ENCODE measurements at regions not wholly inside any gene's neighbourhood (a gene's known extent, or its start where the extent isn't known, plus 50 kb on each side); places are given as distances from the start of the nearest gene placed in this dataset.

- TF ChIP-seq ZNF384 (IDR thresholded peaks at IDR 0.05; ENCODE audit: borderline replicate concordance, low read depth, low read length) (no peak), PAX8 (IDR thresholded peaks at IDR 0.05) (no peak), IRF5 (IDR thresholded peaks at IDR 0.05; ENCODE audit: borderline replicate concordance) (no peak), TAF1 (IDR thresholded peaks at IDR 0.05; ENCODE audit: borderline replicate concordance, low read depth, low read length) (no peak), BMI1 (IDR thresholded peaks at IDR 0.05; ENCODE audit: borderline replicate concordance) (no peak), NFYA (IDR thresholded peaks at IDR 0.05; ENCODE audit: borderline replicate concordance, low read depth, low read length) (no peak), POLR2AphosphoS5 (IDR thresholded peaks at IDR 0.05; ENCODE audit: low read length) (no peak), TCF12 (IDR thresholded peaks at IDR 0.05; ENCODE audit: low read depth, low read length) (no peak)
- TF ChIP-seq, protein P1, sequence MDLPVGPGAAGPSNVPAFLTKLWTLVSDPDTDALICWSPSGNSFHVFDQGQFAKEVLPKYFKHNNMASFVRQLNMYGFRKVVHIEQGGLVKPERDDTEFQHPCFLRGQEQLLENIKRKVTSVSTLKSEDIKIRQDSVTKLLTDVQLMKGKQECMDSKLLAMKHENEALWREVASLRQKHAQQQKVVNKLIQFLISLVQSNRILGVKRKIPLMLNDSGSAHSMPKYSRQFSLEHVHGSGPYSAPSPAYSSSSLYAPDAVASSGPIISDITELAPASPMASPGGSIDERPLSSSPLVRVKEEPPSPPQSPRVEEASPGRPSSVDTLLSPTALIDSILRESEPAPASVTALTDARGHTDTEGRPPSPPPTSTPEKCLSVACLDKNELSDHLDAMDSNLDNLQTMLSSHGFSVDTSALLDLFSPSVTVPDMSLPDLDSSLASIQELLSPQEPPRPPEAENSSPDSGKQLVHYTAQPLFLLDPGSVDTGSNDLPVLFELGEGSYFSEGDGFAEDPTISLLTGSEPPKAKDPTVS (IDR thresholded peaks at IDR 0.05; ENCODE audit: low read depth, low read length): no peak
These were observed 66.5 kb downstream of the GPR6 start (continued) for GRCh38 chr6:110044622-110045021.

DNA sequence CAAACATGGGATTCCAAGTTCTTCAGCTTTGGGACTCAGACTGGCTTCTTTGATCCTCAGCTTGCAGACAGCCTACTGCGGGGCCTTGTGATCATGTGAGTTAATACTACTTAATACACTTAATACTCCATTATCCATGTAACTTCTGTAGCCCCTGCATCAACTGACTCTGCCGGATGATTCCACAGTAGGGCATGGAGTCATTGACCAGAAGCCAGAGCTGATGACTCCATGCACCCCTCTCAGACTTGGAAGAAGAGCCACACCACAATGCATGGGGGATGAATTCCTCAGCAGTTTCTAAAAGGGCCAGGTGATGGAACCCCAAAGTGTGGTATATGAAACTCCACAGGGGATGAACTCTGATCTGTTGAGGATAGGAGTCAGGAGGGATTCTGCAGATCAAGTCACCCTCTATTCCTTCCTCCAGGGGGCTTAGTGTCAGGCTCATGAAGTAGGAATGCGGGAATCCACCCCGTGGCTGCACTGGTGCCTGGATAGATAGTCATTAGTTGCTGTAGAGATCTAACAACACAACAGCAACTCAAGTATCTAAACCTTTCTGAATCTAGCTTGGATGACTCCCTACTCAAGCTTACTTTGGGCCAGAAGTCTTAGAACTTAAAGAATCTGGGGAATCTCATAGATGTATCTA is 70.2 kb downstream of the GPR6 start:
- Histone ChIP-seq H3K27ac (ENCODE audit: control insufficient read depth, insufficient read depth) (no peak overlapping the region), H2AFZ (ENCODE audit: control insufficient read depth, low read depth, low read length) (no peak overlapping the region), H3K27me3 (replicated peaks in 1 of 2; ENCODE audit: control insufficient read depth in 2 of 2, insufficient read depth in 2 of 2, low read length in 1 of 2) (no peaks in the 10 kb centered on the region), H3K9me3 (replicated peaks; ENCODE audit: control insufficient read depth, insufficient read depth, low read length) (no peaks in the 10 kb centered on the region), H3K4me2 (ENCODE audit: control insufficient read depth, insufficient read depth) (no peak overlapping the region), H3K36me3 (ENCODE audit: control insufficient read depth in 2 of 2, insufficient read depth in 2 of 2, low read length in 1 of 2) (no peaks in the 10 kb centered on the region), H3K9ac (ENCODE audit: control insufficient read depth, insufficient read depth, low read length) (no peak overlapping the region), H3K79me2 (ENCODE audit: control insufficient read depth, insufficient read depth, low read length) (no peaks in the 10 kb centered on the region), H3K4me1 (ENCODE audit: control insufficient read depth, insufficient read depth, low read length) (peaks cover 3% of the 10 kb centered on the region), H3K4me3 (no peak overlapping the region), H4K20me1 (ENCODE audit: control insufficient read depth, insufficient read depth) (no peaks in the 10 kb centered on the region)
- CTCF ChIA-PET: interaction anchor here (2.2 kb wide), 1 partner anchor 9 kb away, joined by 19 read pairs; no protein-coding TSS in a partner anchor
- no peak for FAIRE-seq
- RAD21 ChIA-PET (ENCODE audit: unreplicated experiment): interaction anchor here (1.0 kb wide), 1 partner anchor 9 kb away, joined by 3 read pairs; no protein-coding TSS in a partner anchor
- POLR2A ChIA-PET: no interaction called here
- WGBS (ENCODE audit: insufficient coverage, insufficient replicate concordance, low lambda C conversion rate, missing lambda C conversion rate): 85% methylated on average over 4 of the region's 4 CpGs
- BruUV-seq (replicated peaks): no TSS peak
- no peak for ATAC-seq
- SMC1A ChIA-PET (ENCODE audit: uncharacterized antibody, unreplicated experiment): interaction anchor here (1.3 to 1.4 kb wide), 2 partner anchors 9 to 10 kb away, joined by 4 to 7 read pairs; no protein-coding TSS in a partner anchor
- intact Hi-C loops (cut with micrococcal nuclease; ENCODE audit: unreplicated experiment): no loop called here
- in situ Hi-C loops (cut with MboI): no loop called here
- DNase-seq (ENCODE audit: low read depth, low spot score): no peak
- TF ChIP-seq IKZF1 (conservative IDR thresholded peaks at IDR 0.05) (no peak), IKZF2 (IDR thresholded peaks at IDR 0.05) (no peak), HDAC6 (IDR thresholded peaks at IDR 0.05; ENCODE audit: unreplicated experiment) (no peak), ZSCAN29 (IDR thresholded peaks at IDR 0.05) (no peak), POU2F2 (IDR thresholded peaks at IDR 0.05; ENCODE audit: borderline replicate concordance, low read depth, low read length) (no peak), ZBTB33 (IDR thresholded peaks at IDR 0.05) (no peak), PML (IDR thresholded peaks at IDR 0.05; ENCODE audit: low read length) (no peak), CREM (IDR thresholded peaks at IDR 0.05; ENCODE audit: low read depth) (no peak), EP300 (IDR thresholded peaks at IDR 0.05; ENCODE audit: borderline replicate concordance in 1 of 2, control insufficient read depth in 1 of 2, low read depth in 2 of 2, low read length in 2 of 2) (no peak), KAT2A (conservative IDR thresholded peaks at IDR 0.05; ENCODE audit: control insufficient read depth, low read depth, low read length) (no peak), CBX3 (IDR thresholded peaks at IDR 0.05; ENCODE audit: borderline replicate concordance, low read depth) (no peak), ZNF24 (IDR thresholded peaks at IDR 0.05) (no peak)

Data from GM12878 (cell line).